NCI-H526 (cell line): ENCODE measurements at regions not wholly inside any gene's neighbourhood (a gene's known extent, or its start where the extent isn't known, plus 50 kb on each side); places are given as distances from the start of the nearest gene placed in this dataset.
"Not testable (repeated sequence)": the region's sequence is repeated elsewhere in the genome, so short reads cannot be mapped to it uniquely, and the experiment has no call there.

Experiments
- DNase-seq, 2 experiments: peaks; one replicate each; lab custom pipeline; 2025; lab: John Stamatoyannopoulos, UW

- no peak for DNase-seq
Measured at GRCh38 chr16:79895053-79895916, 294.7 kb upstream of the MAF start.

- no peak for DNase-seq
Measured at GRCh38 chr16:79893445-79893844, 292.9 kb upstream of the MAF start.

- no peak for DNase-seq
Measured at GRCh38 chr16:79892278-79892677, 291.7 kb upstream of the MAF start.

GRCh38 chr16:79891458-79891857 lies 290.9 kb upstream of the MAF start:
- DNase-seq: no peak

- no peak for DNase-seq
Measured at GRCh38 chr16:79887541-79888540, 287.3 kb upstream of the MAF start.

GRCh38 chr16:79885320-79885719 lies 284.8 kb upstream of the MAF start:
- peak in 1 of 2 experiments; percentile 11 for DNase-seq

- no peak for DNase-seq
Measured at GRCh38 chr16:79883494-79883893, 283.0 kb upstream of the MAF start.

- DNase-seq: no peak
Measured at GRCh38 chr16:79882340-79883005, 281.9 kb upstream of the MAF start.

GRCh38 chr16:79881107-79881506 lies 280.6 kb upstream of the MAF start:
- not testable (repeated sequence) for DNase-seq

GRCh38 chr16:79876332-79876730 lies 275.8 kb upstream of the MAF start:
- DNase-seq: peak in 1 of 2 experiments; percentile 5

GRCh38 chr16:79874391-79874790 lies 273.9 kb upstream of the MAF start:
- no peak for DNase-seq

- DNase-seq: no peak
Measured at GRCh38 chr16:79873825-79874224, 273.3 kb upstream of the MAF start.

- no peak for DNase-seq
Measured at GRCh38 chr16:79871906-79872305, 271.4 kb upstream of the MAF start.

- no peak for DNase-seq
Measured at GRCh38 chr16:79870016-79870886, 269.7 kb upstream of the MAF start.

- DNase-seq: no peak
Measured at GRCh38 chr16:79869304-79870015, 268.9 kb upstream of the MAF start.

GRCh38 chr16:79868841-79869240 lies 268.3 kb upstream of the MAF start:
- no peak for DNase-seq

GRCh38 chr16:79867425-79867997 lies 267.0 kb upstream of the MAF start:
- DNase-seq: no peak

- DNase-seq: no peak
Measured at GRCh38 chr16:79865918-79866317, 265.4 kb upstream of the MAF start.

GRCh38 chr16:79864781-79865391 lies 264.3 kb upstream of the MAF start:
- no peak for DNase-seq
